Neural cell (in vitro differentiated cells): ENCODE measurements at regions not wholly inside any gene's neighbourhood (a gene's known extent, or its start where the extent isn't known, plus 50 kb on each side); places are given as distances from the start of the nearest gene placed in this dataset.
A peak's percentile ranks its signal among the peaks of the same experiment; 100 is the strongest.

Experiments used
- H2AFZ ChIP-seq: fragments of 200-600, 300-800 bp; sonication (generic), shearing (Covaris generic); 2 replicates; pipeline ENCODE4 v1.6.0; 2014; ENCODE audit warnings: low read depth, mild to moderate bottlenecking, antibody characterized with exemption, low read length, moderate library complexity
- H3F3A ChIP-seq: fragments of 200-600 bp; shearing (Covaris generic); 2 replicates; pipeline ENCODE4 v1.6.1; 2016; ENCODE audit warnings: mild to moderate bottlenecking, moderate library complexity, mixed read lengths, antibody characterized with exemption, low read length; ENCODE audit not compliant: insufficient read depth, poor library complexity, severe bottlenecking
- H3K27ac ChIP-seq: fragments of 200-600, 300-800 bp; sonication (generic), shearing (Covaris generic); 2 replicates; pipeline ENCODE4 v1.5.1; 2014; ENCODE audit warnings: mild to moderate bottlenecking, low read length, moderate library complexity
- H3K27me3 ChIP-seq: fragments of 300-800, 200-600 bp; sonication (generic), shearing (Covaris generic); 2 replicates; pipeline ENCODE4 v1.6.0; 2014; ENCODE audit warnings: mild to moderate bottlenecking, low read depth, low read length, moderate library complexity; ENCODE audit not compliant: insufficient read depth
- H3K36me3 ChIP-seq: fragments of 300-800, 200-600 bp; sonication (generic), shearing (Covaris generic); 2 replicates; pipeline ENCODE4 v1.5.1; 2014; ENCODE audit warnings: mild to moderate bottlenecking, antibody characterized with exemption, low read length, moderate library complexity; ENCODE audit not compliant: insufficient read depth
- H3K4me2 ChIP-seq: fragments of 300-800, 200-600 bp; sonication (generic), shearing (Covaris generic); 2 replicates; pipeline ENCODE4 v1.6.0; 2014; ENCODE audit warnings: mild to moderate bottlenecking, low read length
- H3K4me3 ChIP-seq: fragments of 300-800, 200-600 bp; sonication (generic), shearing (Covaris generic); 2 replicates; pipeline ENCODE4 v1.5.1; 2014; ENCODE audit warnings: mild to moderate bottlenecking, low read length, moderate library complexity
- H3K79me2 ChIP-seq: fragments of 200-600 bp; shearing (Covaris generic); replicated peaks from 2 replicates; pipeline ENCODE4 v1.6.0; 2014; ENCODE audit warnings: mild to moderate bottlenecking, low read length, moderate library complexity; ENCODE audit not compliant: insufficient read depth
- H3K9ac ChIP-seq: fragments of 300-800, 200-600 bp; sonication (generic), shearing (Covaris generic); 2 replicates; pipeline ENCODE4 v1.6.1; 2016; ENCODE audit warnings: mild to moderate bottlenecking, low read length, mixed read lengths
- H3K9me2 ChIP-seq: fragments of 200-600 bp; shearing (Covaris generic); 2 replicates; pipeline ENCODE4 v1.6.1; 2016; ENCODE audit warnings: mild to moderate bottlenecking, low read length, mixed read lengths; ENCODE audit not compliant: insufficient read depth
- H3K9me3 ChIP-seq: fragments of 200-600, 300-800 bp; sonication (generic), shearing (Covaris generic); 2 replicates; pipeline ENCODE4 v1.6.1; 2016; ENCODE audit warnings: mild to moderate bottlenecking, mixed run types, low read length, moderate library complexity, mixed read lengths
- H4K20me1 ChIP-seq: fragments of 200-600 bp; shearing (Covaris generic); 2 replicates; pipeline ENCODE4 v1.6.1; 2016; ENCODE audit warnings: mild to moderate bottlenecking, mixed run types; ENCODE audit not compliant: insufficient read depth
- CTCF ChIP-seq: fragments of 450-650 bp; IDR thresholded peaks from 2 replicates; pipeline ENCODE4 v1.5.1; 2014; ENCODE audit warnings: antibody characterized with exemption, mild to moderate bottlenecking, moderate library complexity; ENCODE audit not compliant: poor library complexity, severe bottlenecking
- EP300 ChIP-seq: fragments of 450-650 bp; conservative IDR thresholded peaks from 2 replicates; pipeline ENCODE4 v1.6.1; 2014; ENCODE audit warnings: antibody characterized with exemption, mild to moderate bottlenecking, moderate library complexity; ENCODE audit not compliant: poor library complexity, severe bottlenecking
- EZH2 ChIP-seq: fragments of 200-600, 300-800 bp; shearing (Covaris generic), sonication (generic); IDR thresholded peaks from 2 replicates; pipeline ENCODE4 v1.6.1; 2014; ENCODE audit warnings: antibody characterized with exemption, low read length, borderline replicate concordance, mild to moderate bottlenecking; ENCODE audit not compliant: insufficient read depth, poor library complexity, severe bottlenecking
- MXI1 ChIP-seq: fragments of 450-650 bp; conservative IDR thresholded peaks from 2 replicates; pipeline ENCODE4 v1.6.1; 2014; ENCODE audit warnings: antibody characterized with exemption, mild to moderate bottlenecking; ENCODE audit not compliant: poor library complexity, severe bottlenecking
- POLR2AphosphoS5 ChIP-seq: IDR thresholded peaks from 2 replicates; pipeline ENCODE4 v1.6.1; 2012
- RAD21 ChIP-seq: fragments of 450-650 bp; conservative IDR thresholded peaks from 2 replicates; pipeline ENCODE4 v1.6.1; 2014; ENCODE audit warnings: antibody characterized with exemption, mild to moderate bottlenecking, moderate library complexity
- REST ChIP-seq: IDR thresholded peaks from 2 replicates; pipeline ENCODE4 v1.6.1; 2012; ENCODE audit warnings: borderline replicate concordance
- SMC3 ChIP-seq: fragments of 450-650 bp; conservative IDR thresholded peaks from 2 replicates; pipeline ENCODE4 v1.6.1; 2014; ENCODE audit warnings: antibody characterized with exemption, mild to moderate bottlenecking, moderate library complexity; ENCODE audit not compliant: poor library complexity
- TAF1 ChIP-seq: IDR thresholded peaks from 2 replicates; pipeline ENCODE4 v1.6.1; 2012; ENCODE audit warnings: low read depth

GRCh38 chr3:127102587-127102986, 90.3 kb upstream of the PRR23E start:
- Histone ChIP-seq H4K20me1 (no peaks in the 10 kb centered on the region), H3K79me2 (no peaks in the 10 kb centered on the region), H3K9ac (no peak overlapping the region), H2AFZ (no peak overlapping the region), H3K36me3 (no peaks in the 10 kb centered on the region), H3K9me3 (no peaks in the 10 kb centered on the region), H3K27ac (peak overlapping the region; percentile 4), H3K4me2 (no peak overlapping the region), H3F3A (no peaks in the 10 kb centered on the region), H3K4me3 (no peak overlapping the region), H3K9me2 (no peaks in the 10 kb centered on the region), H3K27me3 (no peaks in the 10 kb centered on the region)
- TF ChIP-seq REST: no peak
- no peak for TF ChIP-seq POLR2AphosphoS5
- TF ChIP-seq EZH2: no peak
- no peak for TF ChIP-seq TAF1
- no peak for TF ChIP-seq RAD21
- no peak for TF ChIP-seq EP300
- TF ChIP-seq SMC3: no peak
- no peak for TF ChIP-seq CTCF
- TF ChIP-seq MXI1: no peak

DNA sequence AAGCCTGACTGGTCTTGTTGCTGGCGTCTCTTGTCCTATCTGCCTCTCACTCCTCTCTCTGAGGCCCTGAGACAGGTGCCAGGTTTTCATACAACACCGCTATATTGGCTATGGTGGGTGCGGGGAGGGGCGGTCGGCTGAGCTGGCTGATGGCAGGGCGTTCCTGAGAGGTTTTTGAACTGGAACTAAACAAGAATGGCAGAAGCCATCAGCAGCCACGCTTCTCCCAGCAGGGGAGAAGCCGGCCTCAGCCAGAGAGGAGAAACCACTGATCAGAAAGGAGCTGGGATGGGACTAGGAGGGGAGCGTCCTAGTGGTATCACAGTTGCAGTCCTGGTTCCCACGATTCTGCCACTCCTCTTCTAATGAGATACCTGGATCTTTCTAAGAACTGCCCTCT, 89.9 kb upstream of the PRR23E start:
- H3K27ac ChIP-seq: peak overlapping the region; percentile 4
- H3K9me2 ChIP-seq: no peaks in the 10 kb centered on the region
- no peaks in the 10 kb centered on the region for H3F3A ChIP-seq
- H4K20me1 ChIP-seq: no peaks in the 10 kb centered on the region
- no peak overlapping the region for H3K4me3 ChIP-seq
- no peak overlapping the region for H2AFZ ChIP-seq
- TF ChIP-seq CTCF (no peak), REST (no peak), POLR2AphosphoS5 (no peak), MXI1 (no peak), EP300 (no peak), RAD21 (no peak), EZH2 (no peak), TAF1 (no peak), SMC3 (no peak)
- H3K4me2 ChIP-seq: no peak overlapping the region
- no peaks in the 10 kb centered on the region for H3K27me3 ChIP-seq
- no peak overlapping the region for H3K9ac ChIP-seq
- no peaks in the 10 kb centered on the region for H3K36me3 ChIP-seq
- no peaks in the 10 kb centered on the region for H3K79me2 ChIP-seq
- H3K9me3 ChIP-seq: no peaks in the 10 kb centered on the region
